HL-60 (cell line): ENCODE measurements at regions not wholly inside any gene's neighbourhood (a gene's known extent, or its start where the extent isn't known, plus 50 kb on each side); places are given as distances from the start of the nearest gene placed in this dataset.

ENCODE experiments used
- DNase-seq, 2 experiments: peaks; one replicate each; pipeline ENCODE4 v3.0.0-alpha.2; 2010 to 2020; ENCODE audit warnings: low read depth in 1 of 2, low spot score in 1 of 2
- H3K27ac ChIP-seq: fragments of 250-450 bp; sonication (Bioruptor Pico); replicated peaks from 2 replicates; pipeline ENCODE4 v1.5.1; 2020; ENCODE audit warnings: mild to moderate bottlenecking, moderate library complexity
- H3K27me3 ChIP-seq: fragments of 250-450 bp; sonication (Bioruptor Pico); 2 replicates; pipeline ENCODE4 v1.5.1; 2021; ENCODE audit warnings: mild to moderate bottlenecking, moderate library complexity; ENCODE audit not compliant: insufficient read depth, poor library complexity, severe bottlenecking
- H3K4me3 ChIP-seq: replicated peaks from 2 replicates; pipeline ENCODE4 v1.5.1; 2011; ENCODE audit warnings: mild to moderate bottlenecking, control low read depth, low read length; ENCODE audit not compliant: insufficient read depth
- GABPA ChIP-seq: IDR thresholded peaks from 2 replicates; pipeline ENCODE4 v1.6.1; 2012; ENCODE audit warnings: low read depth
- POLR2AphosphoS5 ChIP-seq: IDR thresholded peaks from 2 replicates; pipeline ENCODE4 v1.6.1; 2012; ENCODE audit warnings: low read depth
- SPI1 ChIP-seq: IDR thresholded peaks from 2 replicates; pipeline ENCODE4 v1.6.1; 2012; ENCODE audit warnings: low read depth, mild to moderate bottlenecking, borderline replicate concordance
- TF ChIP-seq, protein P1 (sequence below): IDR thresholded peaks from one replicate; pipeline ENCODE4 v1.5.1; 2011; ENCODE audit warnings: low read length, control low read depth, inconsistent platforms; ENCODE audit not compliant: insufficient read depth
- TF ChIP-seq, protein P2 (sequence below): IDR thresholded peaks from 2 replicates; pipeline ENCODE4 v1.6.1; 2012; ENCODE audit warnings: low read depth; ENCODE audit not compliant: insufficient replicate concordance

DNA sequence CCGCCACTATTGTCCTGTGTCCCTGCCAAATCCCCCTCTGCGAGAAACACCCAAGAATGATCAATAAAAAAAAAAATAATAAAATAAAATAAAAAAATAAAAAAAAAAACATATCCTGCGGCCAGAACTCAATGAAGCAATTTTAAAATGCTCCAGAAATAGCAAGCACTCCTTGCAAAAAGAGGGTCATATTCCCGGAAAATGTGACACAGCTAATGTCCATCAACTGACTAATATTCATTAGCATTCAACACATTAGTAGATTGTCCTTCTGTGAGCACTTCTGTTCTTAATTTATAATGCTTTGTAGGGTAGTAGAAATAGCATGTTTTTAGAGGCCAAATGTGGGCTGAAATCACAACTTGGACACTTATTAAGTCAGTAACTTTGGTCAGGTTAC lies 252.3 kb upstream of the SESN3 start:
- DNase-seq: no peak
- Histone ChIP-seq H3K27ac (no peak overlapping the region), H3K27me3 (no peaks in the 10 kb centered on the region), H3K4me3 (no peak overlapping the region)
- TF ChIP-seq POLR2AphosphoS5: no peak
- TF ChIP-seq, protein P1, sequence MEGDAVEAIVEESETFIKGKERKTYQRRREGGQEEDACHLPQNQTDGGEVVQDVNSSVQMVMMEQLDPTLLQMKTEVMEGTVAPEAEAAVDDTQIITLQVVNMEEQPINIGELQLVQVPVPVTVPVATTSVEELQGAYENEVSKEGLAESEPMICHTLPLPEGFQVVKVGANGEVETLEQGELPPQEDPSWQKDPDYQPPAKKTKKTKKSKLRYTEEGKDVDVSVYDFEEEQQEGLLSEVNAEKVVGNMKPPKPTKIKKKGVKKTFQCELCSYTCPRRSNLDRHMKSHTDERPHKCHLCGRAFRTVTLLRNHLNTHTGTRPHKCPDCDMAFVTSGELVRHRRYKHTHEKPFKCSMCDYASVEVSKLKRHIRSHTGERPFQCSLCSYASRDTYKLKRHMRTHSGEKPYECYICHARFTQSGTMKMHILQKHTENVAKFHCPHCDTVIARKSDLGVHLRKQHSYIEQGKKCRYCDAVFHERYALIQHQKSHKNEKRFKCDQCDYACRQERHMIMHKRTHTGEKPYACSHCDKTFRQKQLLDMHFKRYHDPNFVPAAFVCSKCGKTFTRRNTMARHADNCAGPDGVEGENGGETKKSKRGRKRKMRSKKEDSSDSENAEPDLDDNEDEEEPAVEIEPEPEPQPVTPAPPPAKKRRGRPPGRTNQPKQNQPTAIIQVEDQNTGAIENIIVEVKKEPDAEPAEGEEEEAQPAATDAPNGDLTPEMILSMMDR: no peak
- TF ChIP-seq, protein P2, sequence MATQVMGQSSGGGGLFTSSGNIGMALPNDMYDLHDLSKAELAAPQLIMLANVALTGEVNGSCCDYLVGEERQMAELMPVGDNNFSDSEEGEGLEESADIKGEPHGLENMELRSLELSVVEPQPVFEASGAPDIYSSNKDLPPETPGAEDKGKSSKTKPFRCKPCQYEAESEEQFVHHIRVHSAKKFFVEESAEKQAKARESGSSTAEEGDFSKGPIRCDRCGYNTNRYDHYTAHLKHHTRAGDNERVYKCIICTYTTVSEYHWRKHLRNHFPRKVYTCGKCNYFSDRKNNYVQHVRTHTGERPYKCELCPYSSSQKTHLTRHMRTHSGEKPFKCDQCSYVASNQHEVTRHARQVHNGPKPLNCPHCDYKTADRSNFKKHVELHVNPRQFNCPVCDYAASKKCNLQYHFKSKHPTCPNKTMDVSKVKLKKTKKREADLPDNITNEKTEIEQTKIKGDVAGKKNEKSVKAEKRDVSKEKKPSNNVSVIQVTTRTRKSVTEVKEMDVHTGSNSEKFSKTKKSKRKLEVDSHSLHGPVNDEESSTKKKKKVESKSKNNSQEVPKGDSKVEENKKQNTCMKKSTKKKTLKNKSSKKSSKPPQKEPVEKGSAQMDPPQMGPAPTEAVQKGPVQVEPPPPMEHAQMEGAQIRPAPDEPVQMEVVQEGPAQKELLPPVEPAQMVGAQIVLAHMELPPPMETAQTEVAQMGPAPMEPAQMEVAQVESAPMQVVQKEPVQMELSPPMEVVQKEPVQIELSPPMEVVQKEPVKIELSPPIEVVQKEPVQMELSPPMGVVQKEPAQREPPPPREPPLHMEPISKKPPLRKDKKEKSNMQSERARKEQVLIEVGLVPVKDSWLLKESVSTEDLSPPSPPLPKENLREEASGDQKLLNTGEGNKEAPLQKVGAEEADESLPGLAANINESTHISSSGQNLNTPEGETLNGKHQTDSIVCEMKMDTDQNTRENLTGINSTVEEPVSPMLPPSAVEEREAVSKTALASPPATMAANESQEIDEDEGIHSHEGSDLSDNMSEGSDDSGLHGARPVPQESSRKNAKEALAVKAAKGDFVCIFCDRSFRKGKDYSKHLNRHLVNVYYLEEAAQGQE: no peak

DNA sequence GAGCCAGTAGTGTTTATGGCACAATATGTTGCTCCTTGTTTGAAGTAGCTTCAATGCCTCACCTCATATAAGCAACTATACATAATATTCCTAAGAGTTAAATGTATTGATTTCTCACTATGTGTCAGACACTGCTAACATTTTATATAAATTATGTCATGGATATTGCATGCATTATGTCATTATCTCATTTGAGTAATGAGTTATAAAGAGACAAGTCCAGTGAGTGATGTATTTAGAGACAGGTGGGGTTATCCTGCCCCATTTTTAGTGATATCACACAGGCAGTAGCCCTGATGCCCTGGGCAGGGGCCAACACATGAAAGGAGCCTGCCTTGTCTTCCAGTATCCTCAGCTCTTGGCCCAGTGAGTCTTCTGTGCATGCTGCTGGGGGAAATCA lies 247.0 kb upstream of the SESN3 start:
- no peak for DNase-seq
- TF ChIP-seq, protein P1: no peak
- TF ChIP-seq GABPA (no peak), POLR2AphosphoS5 (no peak), SPI1 (no peak)
- TF ChIP-seq, protein P2: no peak
- Histone ChIP-seq H3K27ac (no peak overlapping the region), H3K27me3 (no peaks in the 10 kb centered on the region), H3K4me3 (no peak overlapping the region)

DNA sequence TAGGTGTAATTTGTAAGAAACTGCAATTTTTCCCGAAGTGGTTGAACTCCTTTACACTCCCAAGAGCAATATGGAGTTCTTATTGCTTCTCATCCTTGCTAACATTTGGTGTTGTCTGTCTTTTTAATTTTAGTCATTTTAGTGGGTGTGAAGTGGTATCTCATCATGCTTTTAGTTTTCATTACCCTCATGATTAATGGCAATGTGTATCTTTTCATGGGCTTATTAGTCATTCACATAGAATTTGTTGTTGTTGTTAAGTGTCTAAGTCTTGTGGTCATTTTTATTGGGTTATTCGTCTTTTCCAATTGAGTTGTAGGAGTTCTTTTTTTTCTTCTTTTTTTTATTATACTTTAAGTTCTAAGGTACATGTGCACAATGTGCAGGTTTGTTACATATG lies 238.3 kb upstream of the SESN3 start:
- H3K27ac ChIP-seq: no peak overlapping the region
- no peaks in the 10 kb centered on the region for H3K27me3 ChIP-seq
- DNase-seq: no peak
- TF ChIP-seq, protein P2: no peak
- TF ChIP-seq POLR2AphosphoS5 (no peak), GABPA (no peak), SPI1 (no peak)
- TF ChIP-seq, protein P1: no peak
- no peak overlapping the region for H3K4me3 ChIP-seq
